MM.1S (cell line): ENCODE measurements at regions not wholly inside any gene's neighbourhood (a gene's known extent, or its start where the extent isn't known, plus 50 kb on each side); places are given as distances from the start of the nearest gene placed in this dataset.

ENCODE experiments used
- DNase-seq: peaks from one replicate; pipeline ENCODE4 v3.0.0-alpha.2; 2015
- H2AFZ ChIP-seq: fragments of 300-600 bp; sonication (generic); 2 replicates; pipeline ENCODE4 v1.6.0; 2016; ENCODE audit warnings: antibody characterized with exemption, low read length
- H3F3A ChIP-seq: fragments of 300-600 bp; sonication (generic); 2 replicates; pipeline ENCODE4 v1.6.1; 2016; ENCODE audit warnings: mild to moderate bottlenecking, antibody characterized with exemption, low read length, moderate library complexity, mixed read lengths; ENCODE audit not compliant: insufficient read depth
- H3K27ac ChIP-seq: fragments of 300-600 bp; sonication (generic); 2 replicates; pipeline ENCODE4 v1.5.1; 2016; ENCODE audit warnings: mild to moderate bottlenecking, low read length
- H3K27me3 ChIP-seq: fragments of 300-600 bp; sonication (generic); replicated peaks from 2 replicates; pipeline ENCODE4 v1.6.0; 2016; ENCODE audit warnings: low read length; ENCODE audit not compliant: insufficient read depth
- H3K36me3 ChIP-seq: fragments of 300-600 bp; sonication (generic); replicated peaks from 2 replicates; pipeline ENCODE4 v1.6.1; 2016; ENCODE audit warnings: mild to moderate bottlenecking, low read length, mixed read lengths; ENCODE audit not compliant: insufficient read depth
- H3K4me1 ChIP-seq: fragments of 300-600 bp; sonication (generic); 2 replicates; pipeline ENCODE4 v1.6.1; 2016; ENCODE audit warnings: low read length, mixed read lengths
- H3K4me2 ChIP-seq: fragments of 300-600 bp; sonication (generic); 2 replicates; pipeline ENCODE4 v1.6.0; 2016; ENCODE audit warnings: low read depth, low read length
- H3K4me3 ChIP-seq: fragments of 300-600 bp; sonication (generic); 2 replicates; pipeline ENCODE4 v1.5.1; 2016; ENCODE audit warnings: low read length, mixed read lengths
- H3K79me2 ChIP-seq: fragments of 300-600 bp; sonication (generic); 2 replicates; pipeline ENCODE4 v1.6.1; 2016; ENCODE audit warnings: mixed run types, low read length, mixed read lengths
- H3K9ac ChIP-seq: fragments of 300-600 bp; sonication (generic); 2 replicates; pipeline ENCODE4 v1.6.1; 2016; ENCODE audit warnings: low read length, mixed read lengths
- H3K9me2 ChIP-seq: fragments of 300-600 bp; sonication (generic); replicated peaks from 2 replicates; pipeline ENCODE4 v1.6.1; 2016; ENCODE audit warnings: mild to moderate bottlenecking, low read length, mixed read lengths; ENCODE audit not compliant: insufficient read depth
- H3K9me3 ChIP-seq: fragments of 300-600 bp; sonication (generic); replicated peaks from 2 replicates; pipeline ENCODE4 v1.6.1; 2016; ENCODE audit warnings: mild to moderate bottlenecking, low read length, mixed read lengths; ENCODE audit not compliant: insufficient read depth
- H4K20me1 ChIP-seq: fragments of 300-600 bp; sonication (generic); 2 replicates; pipeline ENCODE4 v1.6.1; 2016; ENCODE audit warnings: mild to moderate bottlenecking, low read length, moderate library complexity, mixed read lengths; ENCODE audit not compliant: insufficient read depth
- EZH2 ChIP-seq: fragments of 300-600 bp; sonication (generic); optimal IDR thresholded peaks from 2 replicates; pipeline ENCODE3; 2017; ENCODE audit warnings: low read depth, mild to moderate bottlenecking, antibody characterized with exemption, low read length, mixed read lengths
- EZH2phosphoT487 ChIP-seq: fragments of 300-600 bp; sonication (generic); IDR thresholded peaks from 2 replicates; pipeline ENCODE4 v1.6.1; 2018; ENCODE audit warnings: antibody characterized with exemption, low read length
- TF ChIP-seq, protein P1 (sequence below): fragments of 300-600 bp; sonication (generic); IDR thresholded peaks from 2 replicates; pipeline ENCODE4 v1.5.1; 2016; ENCODE audit warnings: antibody characterized with exemption, low read length, mixed read lengths

DNA sequence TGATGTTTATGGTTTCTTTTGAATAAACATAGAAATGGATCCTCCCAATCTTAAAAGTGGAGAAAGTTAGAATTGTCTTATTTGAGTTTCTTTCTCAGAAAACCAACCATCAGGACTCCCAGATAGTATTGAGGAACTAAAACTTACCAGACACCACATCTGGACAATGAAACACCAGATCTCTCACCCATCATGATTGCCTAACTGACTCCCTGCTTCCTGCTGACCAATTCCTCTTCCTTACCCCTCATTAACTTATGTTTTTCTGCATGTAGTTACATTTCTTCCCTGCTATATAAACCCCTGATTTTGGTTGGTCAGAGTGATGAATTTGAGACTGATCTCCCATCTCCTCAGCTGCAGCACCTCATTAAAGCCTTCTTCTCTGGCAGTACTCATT is 242.0 kb upstream of the SETMAR start:
- no peaks in the 10 kb centered on the region for H3K4me1 ChIP-seq
- no peaks in the 10 kb centered on the region for H3K79me2 ChIP-seq
- no peaks in the 10 kb centered on the region for H3K9me2 ChIP-seq
- DNase-seq = no peak
- H3K27ac ChIP-seq = no peak overlapping the region
- no peaks in the 10 kb centered on the region for H3F3A ChIP-seq
- no peak overlapping the region for H3K9ac ChIP-seq
- H4K20me1 ChIP-seq = no peaks in the 10 kb centered on the region
- no peaks in the 10 kb centered on the region for H3K36me3 ChIP-seq
- no peak overlapping the region for H3K4me2 ChIP-seq
- TF ChIP-seq EZH2 = no peak
- no peak for TF ChIP-seq EZH2phosphoT487
- no peaks in the 10 kb centered on the region for H3K27me3 ChIP-seq
- no peak overlapping the region for H3K4me3 ChIP-seq
- H3K9me3 ChIP-seq = no peaks in the 10 kb centered on the region
- no peak overlapping the region for H2AFZ ChIP-seq

DNA sequence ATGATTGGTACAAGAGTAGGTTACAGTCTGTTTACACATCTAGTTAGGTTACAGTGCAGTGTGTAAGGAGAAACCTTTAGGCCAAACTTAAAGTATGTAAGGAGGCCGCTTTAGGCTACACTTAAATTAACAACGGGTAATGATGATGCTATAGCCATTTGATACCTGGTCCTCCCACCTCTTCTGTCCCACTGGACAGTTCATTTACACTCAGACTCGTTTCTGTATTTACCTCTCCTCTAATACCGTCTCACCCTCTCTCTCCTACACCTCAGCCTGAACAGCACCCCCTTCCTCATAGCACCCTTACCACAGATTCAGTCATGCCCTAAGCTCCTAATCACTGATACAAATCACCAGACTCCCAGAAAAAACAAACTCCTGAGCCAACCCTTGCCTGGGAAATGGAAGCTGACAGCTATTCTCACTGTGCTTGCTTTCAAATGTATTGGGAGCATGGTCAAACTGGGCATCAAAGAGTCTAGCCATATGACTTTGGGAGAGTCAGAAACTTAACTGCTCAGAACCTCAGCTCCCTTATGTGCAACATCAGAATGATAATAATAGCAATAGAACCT is 241.3 kb upstream of the SETMAR start:
- Histone ChIP-seq H3K4me3 (no peak overlapping the region), H3K79me2 (no peaks in the 10 kb centered on the region), H3K4me2 (no peak overlapping the region), H3K9me3 (no peaks in the 10 kb centered on the region), H3K9ac (no peak overlapping the region), H3K27ac (no peak overlapping the region), H3K27me3 (no peaks in the 10 kb centered on the region), H3K4me1 (no peaks in the 10 kb centered on the region), H2AFZ (no peak overlapping the region), H4K20me1 (no peaks in the 10 kb centered on the region), H3K9me2 (no peaks in the 10 kb centered on the region), H3K36me3 (no peaks in the 10 kb centered on the region), H3F3A (no peaks in the 10 kb centered on the region)
- no peak for DNase-seq
- TF ChIP-seq, protein P1, sequence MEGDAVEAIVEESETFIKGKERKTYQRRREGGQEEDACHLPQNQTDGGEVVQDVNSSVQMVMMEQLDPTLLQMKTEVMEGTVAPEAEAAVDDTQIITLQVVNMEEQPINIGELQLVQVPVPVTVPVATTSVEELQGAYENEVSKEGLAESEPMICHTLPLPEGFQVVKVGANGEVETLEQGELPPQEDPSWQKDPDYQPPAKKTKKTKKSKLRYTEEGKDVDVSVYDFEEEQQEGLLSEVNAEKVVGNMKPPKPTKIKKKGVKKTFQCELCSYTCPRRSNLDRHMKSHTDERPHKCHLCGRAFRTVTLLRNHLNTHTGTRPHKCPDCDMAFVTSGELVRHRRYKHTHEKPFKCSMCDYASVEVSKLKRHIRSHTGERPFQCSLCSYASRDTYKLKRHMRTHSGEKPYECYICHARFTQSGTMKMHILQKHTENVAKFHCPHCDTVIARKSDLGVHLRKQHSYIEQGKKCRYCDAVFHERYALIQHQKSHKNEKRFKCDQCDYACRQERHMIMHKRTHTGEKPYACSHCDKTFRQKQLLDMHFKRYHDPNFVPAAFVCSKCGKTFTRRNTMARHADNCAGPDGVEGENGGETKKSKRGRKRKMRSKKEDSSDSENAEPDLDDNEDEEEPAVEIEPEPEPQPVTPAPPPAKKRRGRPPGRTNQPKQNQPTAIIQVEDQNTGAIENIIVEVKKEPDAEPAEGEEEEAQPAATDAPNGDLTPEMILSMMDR = no peak
- no peak for TF ChIP-seq EZH2phosphoT487
- TF ChIP-seq EZH2 = no peak

GRCh38 chr3:4062621-4063020 is 240.5 kb upstream of the SETMAR start:
- Histone ChIP-seq H3K79me2 (no peaks in the 10 kb centered on the region), H3K27me3 (no peaks in the 10 kb centered on the region), H3K9ac (no peak overlapping the region), H4K20me1 (no peaks in the 10 kb centered on the region), H3K4me1 (no peaks in the 10 kb centered on the region), H3K4me2 (no peak overlapping the region), H3K9me2 (no peaks in the 10 kb centered on the region), H3K9me3 (no peaks in the 10 kb centered on the region), H2AFZ (no peak overlapping the region), H3K36me3 (no peaks in the 10 kb centered on the region), H3K4me3 (no peak overlapping the region), H3F3A (no peaks in the 10 kb centered on the region), H3K27ac (no peak overlapping the region)
- no peak for DNase-seq
- TF ChIP-seq EZH2 (no peak), EZH2phosphoT487 (no peak)
- TF ChIP-seq, protein P1 = no peak

DNA sequence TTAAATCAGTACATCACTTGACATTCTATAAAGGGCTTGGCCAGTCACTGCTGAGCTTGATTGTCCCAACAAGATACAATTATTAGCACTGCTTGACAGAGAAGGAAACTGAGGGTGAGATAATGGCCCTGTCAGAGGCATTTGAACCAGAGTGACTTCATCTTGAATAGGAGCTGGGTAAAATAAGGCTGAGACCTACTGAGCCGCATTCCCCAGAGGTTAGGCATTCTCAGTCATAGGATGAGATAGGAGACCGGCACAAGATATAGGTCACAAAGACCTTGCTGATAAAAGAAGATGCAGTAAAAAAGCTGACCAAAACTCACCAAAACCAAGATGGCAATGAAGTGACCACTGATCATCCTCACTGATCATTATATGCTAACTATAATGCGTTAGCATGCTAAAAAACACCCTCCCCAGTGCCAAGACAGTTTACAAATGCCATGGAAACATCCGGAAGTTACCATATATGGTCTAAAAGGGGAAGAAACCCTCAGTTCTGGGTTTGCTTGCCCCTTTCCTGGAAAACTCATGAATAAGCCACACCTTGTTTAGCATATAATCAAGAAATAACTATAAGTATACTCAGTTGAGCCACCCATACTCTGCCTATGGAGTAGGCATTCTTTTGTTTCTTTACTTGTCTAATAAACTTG is 239.1 kb upstream of the SETMAR start:
- H3K4me3 ChIP-seq = no peak overlapping the region
- no peaks in the 10 kb centered on the region for H3F3A ChIP-seq
- TF ChIP-seq, protein P1 = no peak
- TF ChIP-seq EZH2 = no peak
- TF ChIP-seq EZH2phosphoT487 = no peak
- no peaks in the 10 kb centered on the region for H3K36me3 ChIP-seq
- no peak overlapping the region for H3K9ac ChIP-seq
- no peak overlapping the region for H3K4me2 ChIP-seq
- no peak for DNase-seq
- no peaks in the 10 kb centered on the region for H3K27me3 ChIP-seq
- no peaks in the 10 kb centered on the region for H3K9me3 ChIP-seq
- H2AFZ ChIP-seq = no peak overlapping the region
- H3K79me2 ChIP-seq = no peaks in the 10 kb centered on the region
- H4K20me1 ChIP-seq = no peaks in the 10 kb centered on the region
- no peaks in the 10 kb centered on the region for H3K9me2 ChIP-seq
- H3K27ac ChIP-seq = no peak overlapping the region
- H3K4me1 ChIP-seq = no peaks in the 10 kb centered on the region
